NCI-H2029 (cell line): ENCODE measurements at regions not wholly inside any gene's neighbourhood (a gene's known extent, or its start where the extent isn't known, plus 50 kb on each side); places are given as distances from the start of the nearest gene placed in this dataset.
"Not testable (repeated sequence)": the region's sequence is repeated elsewhere in the genome, so short reads cannot be mapped to it uniquely, and the experiment has no call there.

Experiments used
- DNase-seq: peaks from one replicate; lab custom pipeline; 2025; lab: John Stamatoyannopoulos, UW

DNA sequence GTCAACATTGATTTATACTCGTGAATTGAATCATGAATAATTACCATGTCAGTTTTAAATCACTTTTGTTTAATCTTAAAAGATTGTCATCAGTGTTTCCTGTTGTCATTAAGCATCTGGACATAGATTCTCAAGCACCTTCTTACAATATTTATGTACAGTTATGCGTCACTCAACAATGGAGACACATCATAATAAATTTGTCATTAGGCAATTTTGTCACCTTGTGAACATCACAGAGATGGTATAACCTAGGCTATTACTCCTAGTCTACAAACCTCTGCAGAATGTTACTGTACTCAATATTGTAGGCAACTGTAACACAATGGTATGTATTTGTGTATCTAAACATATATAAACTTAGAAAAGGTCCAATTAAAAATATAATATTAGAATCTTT is 2130.9 kb upstream of the PCDH20 start:
- DNase-seq, result no peak

DNA sequence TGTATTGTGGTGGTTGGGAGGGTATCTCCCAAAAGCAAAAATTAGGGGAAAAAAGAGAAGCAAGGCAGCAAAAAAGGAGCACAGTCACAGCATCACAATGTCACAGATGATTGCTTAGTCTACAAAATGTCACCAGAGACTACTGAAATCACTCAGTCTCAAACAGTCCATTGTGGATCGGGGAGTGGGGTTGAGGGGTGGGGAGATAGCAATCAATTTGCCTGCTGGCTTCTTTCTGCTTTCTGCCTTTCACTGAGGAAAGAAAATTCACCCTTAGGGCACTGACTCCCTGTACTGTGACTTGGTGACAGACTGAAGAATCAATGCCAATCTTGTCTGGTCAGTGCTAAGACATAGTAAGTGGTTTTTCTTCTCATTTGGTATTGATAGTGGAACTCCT is 2127.1 kb upstream of the PCDH20 start:
- DNase-seq, result no peak

DNA sequence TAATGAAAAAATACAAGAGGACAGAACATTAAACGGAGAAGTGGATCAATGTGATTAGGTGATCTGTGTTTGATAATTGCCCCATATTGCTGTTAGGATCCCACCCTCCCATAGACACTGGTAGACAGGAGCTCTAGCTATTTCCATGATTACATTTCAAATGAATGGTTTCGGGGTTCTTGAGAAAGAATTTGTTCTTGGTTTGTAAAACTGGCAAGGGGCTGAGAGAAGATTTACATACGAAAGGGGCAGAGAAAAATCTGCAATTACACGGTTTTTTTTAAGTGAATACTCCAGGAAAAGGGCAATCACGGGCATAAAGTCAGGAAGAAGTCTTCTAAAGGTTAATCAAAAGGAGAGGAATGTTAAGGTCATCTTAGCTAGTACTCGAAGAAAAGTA is 2125.7 kb upstream of the PCDH20 start:
- no peak for DNase-seq

DNA sequence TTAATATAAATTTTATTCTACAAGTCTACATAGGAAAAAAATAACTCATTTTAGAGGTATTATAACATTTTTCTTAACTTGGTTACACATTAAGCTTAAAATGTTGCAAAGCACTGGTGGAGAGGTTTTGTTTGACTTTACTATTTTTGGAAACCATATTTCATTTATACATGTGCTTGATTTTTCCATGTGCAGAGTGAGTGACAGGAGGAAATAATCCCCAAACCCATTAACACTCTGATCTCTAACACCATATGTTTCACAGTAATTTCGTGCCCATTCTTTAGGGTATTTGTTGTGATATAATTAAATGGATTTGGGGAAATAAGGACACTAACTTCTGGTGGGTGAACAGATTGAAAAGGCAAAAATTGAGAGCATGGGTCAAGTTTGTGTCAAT is 2124.4 kb upstream of the PCDH20 start:
- DNase-seq, result no peak

DNA sequence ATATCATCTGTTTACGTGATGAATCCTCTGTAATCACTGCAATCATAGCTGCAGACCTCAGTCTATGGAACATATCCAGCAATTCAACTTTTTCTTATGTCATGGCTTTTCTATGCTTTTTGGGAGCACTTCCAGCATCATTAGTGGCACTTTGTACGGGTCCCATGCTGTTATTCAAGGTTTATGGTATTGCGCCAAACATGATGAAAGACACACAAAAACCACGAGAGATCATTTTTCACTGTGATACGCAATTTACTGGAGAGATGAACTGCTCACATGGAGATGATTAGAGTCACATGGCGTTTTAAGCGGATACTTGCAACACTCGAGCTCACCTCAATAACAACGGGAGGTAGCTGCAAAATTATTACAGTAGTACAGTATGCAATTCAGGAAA is 2101.7 kb upstream of the PCDH20 start:
- DNase-seq, result no peak

DNA sequence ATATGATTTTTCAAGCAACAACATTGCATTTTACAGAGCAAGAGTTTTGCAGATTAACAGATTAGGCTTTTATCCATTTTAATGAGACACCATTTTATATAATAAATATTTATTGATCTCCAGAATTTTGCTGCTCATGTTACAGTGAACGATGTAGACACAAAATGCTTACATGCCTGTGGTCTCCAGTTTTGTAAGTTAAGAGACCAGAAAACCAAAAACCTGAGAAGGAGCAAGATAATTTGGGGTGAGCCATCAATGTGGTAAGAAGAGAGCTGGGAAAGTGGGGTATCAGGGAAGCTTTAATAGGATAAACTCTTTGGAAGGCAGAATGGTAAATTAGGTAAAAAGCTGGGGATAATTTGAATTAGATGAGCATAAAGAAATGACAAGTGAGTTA is 2100.5 kb upstream of the PCDH20 start:
- no peak for DNase-seq

DNA sequence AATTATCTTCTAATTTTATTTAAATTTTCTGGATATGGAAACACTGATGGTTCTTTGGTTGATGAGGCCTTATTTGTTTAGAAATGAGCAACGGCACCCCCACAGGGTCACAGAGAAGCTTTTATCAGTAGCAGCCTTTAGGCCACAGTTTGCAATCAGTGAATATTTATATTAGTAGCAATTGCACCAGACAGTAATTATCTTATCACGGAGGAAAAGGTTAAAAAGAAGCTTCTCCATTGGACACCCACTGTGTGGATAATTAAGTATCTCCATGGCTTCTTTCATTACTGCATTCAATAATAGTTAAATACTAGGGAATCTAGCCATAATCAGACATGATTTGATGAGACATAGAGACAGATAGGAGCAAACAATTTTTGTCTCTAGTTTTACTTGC is 2099.2 kb upstream of the PCDH20 start:
- no peak for DNase-seq

DNA sequence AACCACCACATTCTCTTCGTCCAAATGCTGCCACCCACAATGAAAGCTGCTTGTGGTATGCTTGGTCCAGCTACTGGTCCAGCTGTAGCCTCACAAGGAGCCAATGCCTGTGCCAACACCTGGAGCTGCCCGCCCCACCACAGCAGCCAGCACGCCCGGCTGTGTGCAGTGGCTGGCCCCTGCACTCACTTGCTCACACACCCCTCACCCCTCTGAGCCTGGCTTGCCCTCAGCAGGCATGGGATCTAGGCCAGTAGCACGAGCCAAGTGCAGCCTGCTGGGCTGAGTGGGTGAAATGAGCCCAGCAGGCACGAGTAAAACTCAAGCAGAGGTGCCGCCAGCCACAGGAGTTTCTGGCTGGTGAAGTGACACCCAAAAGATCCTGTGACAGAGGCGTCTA is 2096.4 kb upstream of the PCDH20 start:
- no peak for DNase-seq

DNA sequence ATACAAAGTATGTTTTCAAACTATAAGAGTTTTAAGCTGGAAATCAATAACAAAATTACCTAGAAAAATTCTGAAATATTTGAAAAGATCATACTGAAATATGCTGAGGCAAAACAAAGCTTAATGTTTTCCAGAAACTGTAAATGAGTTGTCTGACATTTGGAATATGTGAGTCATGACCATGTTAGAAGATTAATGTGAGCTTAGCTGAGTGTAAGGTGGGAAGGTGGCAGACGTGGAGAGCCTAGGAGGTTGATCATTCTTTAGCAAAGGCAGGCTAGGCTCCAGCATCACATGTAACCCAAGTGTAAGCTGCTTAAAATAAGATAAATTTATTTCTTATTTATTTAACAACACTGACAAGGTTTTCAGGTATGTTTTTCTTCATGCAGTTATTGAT is 2086.1 kb upstream of the PCDH20 start:
- DNase-seq, result no peak

DNA sequence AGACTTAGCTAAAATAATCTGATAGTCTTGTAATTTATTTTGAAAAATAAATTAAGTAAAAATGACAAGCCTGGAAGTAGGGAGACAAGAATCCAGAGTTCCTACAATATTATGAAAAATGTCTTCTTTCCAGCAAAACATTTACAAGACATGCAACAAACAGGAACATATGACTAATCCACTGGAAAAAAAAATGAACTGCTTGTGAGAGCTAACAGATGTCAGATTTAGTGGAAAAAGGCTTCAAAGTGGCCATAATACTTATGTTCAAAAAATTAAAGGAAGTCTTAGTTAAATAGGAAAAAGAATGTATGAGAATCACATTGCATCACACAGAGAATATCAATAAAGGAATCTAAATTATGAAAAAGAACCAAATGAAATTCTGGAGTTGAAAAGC is 2082.0 kb upstream of the PCDH20 start:
- no peak for DNase-seq

DNA sequence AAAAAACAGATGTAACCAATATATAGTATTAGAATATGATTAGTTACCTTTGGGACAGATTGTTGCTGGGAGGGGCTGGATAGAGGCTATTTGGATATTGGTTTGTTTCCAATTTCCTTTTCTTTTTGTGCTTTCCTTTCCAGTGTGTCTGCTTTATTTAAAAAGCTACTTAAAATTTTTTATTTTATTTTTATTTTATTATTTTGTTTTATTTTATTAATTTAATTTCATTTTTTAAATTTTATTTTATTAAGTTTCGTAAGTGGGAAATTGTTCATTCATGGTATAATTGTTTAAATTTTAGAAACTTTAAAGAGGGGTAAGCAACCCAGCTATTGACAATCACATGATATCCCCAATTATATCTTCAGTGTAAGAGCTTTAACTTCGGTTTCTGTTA is 2077.0 kb upstream of the PCDH20 start:
- DNase-seq, result no peak

DNA sequence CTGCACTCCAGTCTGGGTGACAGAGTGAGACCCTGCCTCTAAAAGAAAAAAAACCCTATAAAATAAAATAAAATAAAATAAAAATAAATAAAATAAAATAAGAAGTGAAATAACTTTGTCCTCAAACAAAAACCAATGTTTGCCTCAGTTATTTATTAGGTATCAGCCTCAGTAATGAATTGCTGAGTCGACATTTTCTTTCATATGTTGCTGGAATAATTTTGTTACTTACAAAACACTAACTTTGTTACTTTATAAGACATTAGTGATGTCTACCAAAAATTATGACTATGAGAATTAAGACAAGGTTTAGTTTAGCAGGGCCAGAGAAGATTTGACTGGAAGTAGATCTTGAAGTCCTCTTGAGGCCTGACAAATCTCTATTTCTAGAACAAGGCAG is 2074.5 kb upstream of the PCDH20 start:
- DNase-seq, result no peak

DNA sequence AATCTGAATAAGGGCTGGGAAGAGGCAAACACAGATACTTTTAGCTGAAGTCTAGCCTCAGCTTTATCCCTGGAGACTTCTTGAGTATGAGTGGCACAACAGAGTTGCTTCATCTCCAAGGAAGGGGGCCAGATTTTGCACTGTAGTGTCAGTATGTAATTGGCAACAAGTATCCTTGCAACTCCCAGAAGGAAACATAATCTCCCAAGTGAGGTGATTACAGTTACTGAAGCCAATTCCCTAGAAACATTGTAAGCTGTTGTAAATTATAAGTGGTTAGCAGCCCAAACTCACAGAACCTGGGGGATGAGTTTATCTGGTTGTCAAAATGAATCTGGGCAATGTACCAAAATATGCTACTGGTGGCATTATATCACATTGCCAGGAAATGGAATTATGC is 2065.7 kb upstream of the PCDH20 start:
- no peak for DNase-seq

DNA sequence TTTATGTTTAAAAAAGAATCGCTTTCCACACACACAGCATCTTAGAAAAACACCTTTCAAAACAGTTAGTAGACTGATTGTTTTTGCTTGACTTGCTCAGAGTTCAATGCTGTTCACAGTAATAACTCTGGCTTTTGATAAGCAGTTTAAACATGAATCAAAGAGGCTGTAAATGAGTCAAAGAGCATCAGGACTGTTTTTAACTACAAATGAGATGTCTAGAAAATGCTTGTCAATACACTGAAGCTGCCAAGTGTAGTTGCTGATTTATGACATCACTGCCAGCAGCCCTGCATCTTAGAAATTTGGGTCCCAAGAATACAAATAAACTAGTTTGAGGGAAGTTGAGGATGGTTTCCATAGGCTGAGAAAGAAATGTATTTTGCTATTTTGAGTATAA is 2057.1 kb upstream of the PCDH20 start:
- no peak for DNase-seq

DNA sequence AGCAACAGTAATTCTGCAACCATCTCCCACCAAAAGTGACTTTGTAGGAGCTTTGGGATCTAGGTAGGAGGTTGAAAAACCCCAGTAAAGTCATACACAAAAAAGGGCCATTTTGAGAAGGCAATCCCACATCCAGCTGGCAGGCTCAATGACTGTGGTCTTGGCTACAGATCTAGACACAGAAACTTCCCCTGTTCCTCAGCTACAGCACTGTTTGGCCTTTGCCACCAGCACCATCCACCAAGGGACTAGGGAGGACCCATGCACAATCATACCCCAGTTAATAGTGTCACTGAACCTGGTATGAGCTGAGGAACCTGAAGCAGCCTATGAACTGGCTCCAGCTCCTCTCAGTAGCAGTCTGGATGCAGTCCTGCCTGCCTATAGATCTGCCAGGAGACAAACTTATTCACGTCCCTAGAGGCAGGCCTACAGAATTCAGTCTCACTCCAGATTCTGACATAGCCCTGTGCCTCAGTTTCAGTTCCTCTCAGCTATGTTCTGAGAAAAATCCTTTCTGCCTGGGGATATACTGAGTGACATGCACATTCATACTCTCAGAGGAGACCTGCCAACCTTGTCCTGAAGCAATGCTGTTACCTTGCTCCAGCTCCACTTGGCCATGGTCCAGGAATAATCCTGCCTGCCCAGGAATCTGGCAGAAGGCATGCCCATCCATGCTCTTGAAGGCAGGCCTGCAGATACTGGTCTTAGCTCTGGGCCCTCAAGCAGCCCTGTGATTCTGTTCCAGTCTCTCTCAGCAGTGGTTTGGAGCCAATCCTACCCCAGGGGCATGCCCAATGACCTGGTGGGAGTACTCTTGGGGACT is 2048.3 kb upstream of the PCDH20 start:
- DNase-seq, result no peak

DNA sequence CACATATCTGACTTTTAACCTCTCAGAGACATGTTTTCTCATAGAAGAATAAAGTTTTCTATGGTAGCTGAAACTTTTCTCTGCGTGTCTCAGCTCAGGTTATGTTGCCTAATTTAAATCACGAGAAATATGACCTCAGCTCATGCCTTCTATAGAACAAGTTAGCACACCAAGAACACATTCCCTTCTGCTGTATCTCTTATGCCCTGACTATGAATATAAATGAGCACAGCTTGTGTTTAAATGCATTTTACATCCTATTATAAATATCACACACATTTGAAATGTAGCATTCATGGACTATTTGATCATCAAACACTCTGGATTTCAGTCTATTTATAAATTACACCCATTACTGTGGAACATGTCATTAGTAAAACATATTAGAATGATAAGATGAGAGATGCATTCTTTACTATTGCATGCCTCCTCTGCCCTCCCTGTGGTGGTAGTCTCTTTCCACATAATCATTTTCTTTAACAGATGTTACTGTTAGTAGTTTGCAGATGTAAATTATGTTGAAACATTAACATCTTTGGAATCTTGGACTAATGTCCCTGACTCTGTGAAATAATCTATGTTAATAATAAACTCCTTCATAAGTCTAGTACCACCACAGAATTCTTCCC is 2044.9 kb upstream of the PCDH20 start:
- DNase-seq, result no peak

DNA sequence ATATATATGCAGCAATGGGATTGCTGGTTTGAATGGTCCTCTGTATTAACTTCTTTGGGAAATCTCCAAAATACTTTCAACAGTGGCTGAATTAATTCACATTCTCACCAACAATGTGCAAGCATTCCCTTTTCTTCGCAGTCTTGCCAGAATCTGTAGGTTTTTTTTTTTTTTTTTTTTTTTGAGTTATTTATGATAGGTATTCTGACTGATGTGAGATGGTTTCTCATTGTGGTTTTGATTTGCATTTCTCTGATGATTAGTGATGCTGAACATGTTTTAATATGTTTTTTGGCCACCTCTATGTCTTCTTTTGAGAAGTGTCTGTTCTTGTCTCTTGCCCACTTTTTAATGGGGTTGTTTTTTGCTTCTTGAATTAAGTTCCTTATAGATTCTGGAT is 2041.5 kb upstream of the PCDH20 start:
- DNase-seq, result no peak

DNA sequence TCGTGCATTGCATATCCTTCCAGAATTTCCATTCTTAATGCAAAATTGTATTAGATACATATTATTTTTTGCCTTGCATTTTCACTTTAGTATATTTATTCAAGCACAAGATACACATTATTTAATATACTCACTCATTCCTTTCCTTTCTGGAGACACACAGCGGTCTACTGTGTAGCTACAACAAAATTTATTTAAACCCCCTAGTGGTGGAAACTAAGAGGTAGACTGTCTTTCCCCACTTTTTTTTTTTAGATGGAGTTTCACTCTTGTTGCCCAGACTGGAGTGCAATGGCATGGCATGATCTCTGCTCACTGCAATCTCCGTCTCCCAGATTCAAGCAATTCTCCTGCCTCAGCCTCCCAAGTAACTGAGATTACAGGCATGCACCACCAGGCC is 2040.3 kb upstream of the PCDH20 start:
- no peak for DNase-seq

DNA sequence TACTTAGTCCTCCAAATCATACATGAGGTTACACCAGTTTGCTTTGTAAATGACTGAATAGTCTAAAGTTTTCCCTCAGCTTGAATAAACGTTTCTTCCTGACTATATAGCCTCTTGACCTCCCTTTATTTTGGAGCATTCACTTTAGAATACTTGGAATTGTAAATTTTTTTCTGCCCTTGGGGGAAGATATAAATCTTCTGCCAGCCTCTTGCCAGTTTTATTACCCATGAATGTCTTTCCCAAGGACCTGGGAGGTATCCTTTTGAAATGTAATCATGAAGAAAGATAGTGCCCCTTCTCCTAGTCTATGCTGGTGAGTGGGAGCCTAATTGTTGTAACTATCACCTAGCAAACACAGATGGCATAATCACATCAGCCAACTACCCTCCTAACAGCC is 2033.9 kb upstream of the PCDH20 start:
- no peak for DNase-seq

DNA sequence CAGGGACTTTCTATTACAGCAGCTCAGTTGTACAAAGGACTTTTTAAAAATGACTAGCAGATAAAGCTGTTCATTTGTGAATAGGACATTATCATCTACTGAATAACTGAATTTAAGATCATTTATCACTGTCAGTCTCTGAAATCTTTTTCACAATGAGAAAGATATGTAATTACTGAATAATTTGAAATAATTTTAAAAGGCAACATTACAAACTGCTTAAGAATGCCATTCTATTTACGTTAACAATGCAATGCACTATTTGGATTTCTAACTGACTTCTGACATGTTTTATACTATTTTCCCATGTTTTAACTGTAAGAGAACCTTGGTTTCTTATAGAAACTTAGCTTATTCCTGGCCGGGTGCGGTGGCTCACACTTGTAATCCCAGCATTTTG is 2033.0 kb upstream of the PCDH20 start:
- no peak for DNase-seq

DNA sequence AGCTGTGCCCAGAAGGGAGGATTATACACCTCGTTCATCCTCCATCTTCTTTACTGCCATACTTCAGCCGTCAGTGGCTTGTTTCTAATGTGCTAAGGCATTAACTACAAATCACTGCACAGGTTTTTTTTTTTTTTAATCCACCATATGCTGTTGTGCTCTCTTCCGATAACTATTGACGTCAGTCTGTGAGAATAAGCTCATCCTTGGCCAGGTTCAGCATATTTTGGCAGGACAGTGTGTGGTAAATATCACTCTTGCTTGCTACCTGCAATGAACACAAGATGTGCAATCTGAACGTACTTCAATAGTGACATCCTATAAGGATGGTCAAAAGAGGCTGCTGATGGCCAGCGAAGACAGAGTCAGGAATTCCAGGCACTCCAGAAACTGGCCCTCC is 2030.7 kb upstream of the PCDH20 start:
- no peak for DNase-seq

DNA sequence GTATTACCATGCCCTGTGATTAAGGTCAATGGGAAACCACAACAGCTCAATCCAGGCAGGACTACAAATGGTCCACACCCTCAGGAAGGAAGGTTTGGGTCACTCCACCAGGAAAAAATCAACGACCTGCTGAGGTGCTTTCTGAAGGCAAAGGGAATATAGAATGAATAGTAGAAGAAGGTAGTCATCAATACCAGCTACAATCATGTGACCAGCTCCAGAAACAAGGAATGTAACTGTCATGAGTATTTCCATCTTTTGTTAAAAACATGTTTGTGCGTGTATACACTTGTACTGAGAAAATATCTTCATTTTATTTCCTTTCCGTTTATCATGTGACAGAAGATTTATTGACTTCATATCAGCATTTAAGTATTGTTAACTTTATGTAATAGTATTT is 2028.6 kb upstream of the PCDH20 start:
- not testable (repeated sequence) for DNase-seq

DNA sequence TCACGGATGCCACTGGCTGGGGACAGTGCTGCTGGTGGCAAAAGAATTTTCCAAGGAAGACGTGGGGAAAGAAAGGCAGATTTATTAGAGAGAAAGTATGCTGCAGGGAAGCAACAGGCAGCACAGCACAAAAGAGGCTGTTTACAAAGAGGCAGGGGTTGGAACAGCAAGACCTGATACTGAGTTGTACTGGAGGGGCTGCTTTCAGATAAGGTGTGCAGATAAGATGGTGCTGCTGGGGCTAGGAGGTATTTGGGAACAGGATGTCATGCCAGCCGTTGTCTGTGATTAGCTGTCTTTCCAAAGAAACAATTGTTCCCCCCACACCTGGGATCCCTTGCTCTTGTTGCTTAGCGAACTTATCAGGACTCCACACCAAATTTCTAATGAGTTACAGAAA is 2023.3 kb upstream of the PCDH20 start:
- no peak for DNase-seq

DNA sequence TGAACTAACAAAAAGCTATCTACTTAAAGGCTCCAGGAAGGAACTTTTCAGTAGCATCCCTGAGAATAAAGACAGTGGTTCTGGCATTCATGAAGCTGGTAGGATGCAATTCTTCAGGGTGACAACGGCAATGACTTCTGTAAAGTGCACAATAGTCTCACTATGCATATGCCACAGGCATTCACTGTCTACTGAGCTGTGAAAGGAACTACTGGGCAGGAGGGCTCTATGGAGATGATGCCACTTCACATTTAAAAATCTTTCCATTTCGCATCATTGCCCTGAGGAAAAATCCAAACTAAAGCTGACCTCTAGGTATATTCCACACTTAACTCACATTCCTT is 2020.6 kb upstream of the PCDH20 start:
- no peak for DNase-seq
